Stimulated activated CD4-positive, alpha-beta T cell treated with anti-CD3 and anti-CD28 coated beads, Interleukin-4, amount 100 ng/mL, for 1 hour (primary cell): ENCODE measurements at regions not wholly inside any gene's neighbourhood (a gene's known extent, or its start where the extent isn't known, plus 50 kb on each side); places are given as distances from the start of the nearest gene placed in this dataset.
"Not testable (repeated sequence)": the region's sequence is repeated elsewhere in the genome, so short reads cannot be mapped to it uniquely, and the experiment has no call there.

Experiments
- DNase-seq: peaks from one replicate; pipeline ENCODE4 v3.0.0-alpha.2; 2020

- no peak for DNase-seq
Measured at GRCh38 chr2:47964277-47964676, 58.0 kb upstream of the FBXO11 start.

DNA sequence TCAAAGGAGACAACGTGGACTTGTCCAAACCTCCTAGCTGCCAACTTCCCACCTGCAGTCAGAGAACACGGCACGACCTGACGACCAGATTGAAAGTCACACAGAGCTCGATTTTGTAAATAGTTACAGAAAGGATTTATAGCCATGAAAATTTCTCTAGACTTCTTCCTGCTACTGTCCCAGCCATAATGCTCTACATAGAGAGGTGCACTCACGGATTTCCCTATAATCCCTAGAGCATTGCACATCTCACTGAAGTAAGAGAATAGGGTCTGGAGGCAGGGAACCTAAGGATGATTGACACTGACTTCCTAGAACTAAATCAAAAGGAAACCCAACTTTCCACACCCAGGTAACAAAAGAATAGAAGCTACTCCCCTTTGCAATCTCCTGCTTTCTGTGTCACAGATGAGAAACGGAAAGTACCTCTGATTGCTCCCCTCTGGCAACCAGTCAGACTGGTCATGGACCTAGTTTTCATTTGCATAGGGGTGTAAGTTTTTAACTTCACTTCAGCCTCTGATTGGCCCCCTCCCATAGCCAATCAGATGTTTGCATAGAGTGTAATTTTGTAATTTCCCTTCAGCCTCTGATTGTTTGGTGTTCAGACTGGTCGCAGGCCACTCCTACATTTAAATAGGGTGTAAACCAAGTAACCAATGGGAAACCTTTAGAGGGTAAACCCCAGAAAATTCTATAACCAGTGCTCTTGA lies 58.6 kb upstream of the FBXO11 start:
- DNase-seq, result no peak

DNA sequence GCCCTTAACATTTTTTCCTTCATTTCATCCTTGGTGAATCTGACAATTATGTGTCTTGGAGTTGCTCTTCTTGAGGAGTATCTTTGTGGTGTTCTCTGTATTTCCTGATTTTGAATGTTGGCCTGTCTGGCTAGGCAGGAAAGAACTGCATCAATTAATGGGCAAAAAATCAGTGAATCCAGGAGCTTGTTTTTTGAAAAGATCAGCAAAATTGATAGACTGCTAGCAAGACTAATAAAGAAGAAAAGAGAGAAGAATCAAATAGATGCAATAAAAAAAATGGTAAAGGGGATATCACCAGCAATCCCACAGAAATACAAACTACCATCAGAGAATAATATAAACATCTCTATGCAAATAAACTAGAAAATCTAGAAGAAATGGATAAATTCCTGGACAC lies 70.4 kb upstream of the FBXO11 start:
- DNase-seq, result not testable (repeated sequence)

GRCh38 chr2:47984041-47984440 lies 77.7 kb upstream of the FBXO11 start:
- no peak for DNase-seq

DNA sequence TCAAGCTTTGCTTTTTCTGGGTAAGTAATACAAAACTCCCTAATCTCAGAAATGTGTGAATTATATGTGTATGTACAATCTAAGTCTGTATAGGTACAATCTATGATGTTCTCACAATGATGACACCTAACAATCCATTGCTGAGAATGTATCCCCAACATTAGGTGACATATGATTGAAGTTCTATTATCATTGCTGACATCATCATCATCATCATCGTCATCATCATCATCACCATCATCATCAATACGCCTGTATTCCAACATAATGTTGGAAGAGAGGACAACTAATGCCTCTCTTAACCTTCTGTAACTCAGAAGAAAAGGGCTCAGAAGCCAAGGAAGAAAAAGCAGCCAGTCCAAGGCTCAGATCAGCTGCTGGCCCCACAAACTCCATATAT lies 84.2 kb upstream of the FBXO11 start:
- DNase-seq, result no peak

DNA sequence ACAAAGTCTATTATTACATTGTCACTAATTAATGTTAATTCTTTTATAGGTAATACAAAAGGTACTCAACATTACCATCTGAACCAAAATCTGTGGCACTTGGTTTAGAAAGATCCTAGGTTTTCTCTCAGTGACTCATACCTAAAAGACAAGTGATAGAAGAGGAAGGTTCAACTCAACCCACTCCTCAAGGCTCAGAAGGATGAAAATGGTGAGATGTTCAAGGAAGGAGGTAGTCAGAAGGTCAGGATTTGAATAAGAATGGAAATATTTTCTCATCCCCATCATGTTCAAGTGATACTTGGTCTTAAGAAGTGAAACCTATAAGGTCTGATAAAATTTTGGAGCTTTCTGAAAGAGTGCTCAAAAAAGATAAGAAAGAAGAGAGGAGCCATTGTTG lies 86.4 kb upstream of the FBXO11 start:
- no peak for DNase-seq

DNA sequence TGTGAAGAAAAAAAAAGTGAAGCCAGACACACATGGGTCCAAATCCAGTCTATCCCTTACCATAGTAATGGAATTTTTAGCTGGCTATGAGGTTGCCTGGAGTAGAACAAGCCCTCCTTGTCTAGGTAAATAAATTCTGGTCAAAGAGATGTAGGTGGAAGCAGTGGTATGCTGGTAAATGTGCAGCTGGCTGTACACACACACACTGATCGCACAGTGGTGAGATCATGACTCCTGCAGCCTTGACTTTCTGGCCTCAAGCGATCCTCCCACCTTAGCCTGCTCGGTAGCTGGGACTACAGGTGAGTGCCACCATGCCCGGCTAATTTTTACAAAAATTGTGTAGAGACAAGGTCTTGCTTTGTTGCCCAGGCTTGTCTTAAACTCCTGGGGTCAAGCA lies 90.5 kb upstream of the FBXO11 start:
- no peak for DNase-seq

- no peak for DNase-seq
Measured at GRCh38 chr2:47999512-47999911, 93.2 kb upstream of the FBXO11 start.

DNA sequence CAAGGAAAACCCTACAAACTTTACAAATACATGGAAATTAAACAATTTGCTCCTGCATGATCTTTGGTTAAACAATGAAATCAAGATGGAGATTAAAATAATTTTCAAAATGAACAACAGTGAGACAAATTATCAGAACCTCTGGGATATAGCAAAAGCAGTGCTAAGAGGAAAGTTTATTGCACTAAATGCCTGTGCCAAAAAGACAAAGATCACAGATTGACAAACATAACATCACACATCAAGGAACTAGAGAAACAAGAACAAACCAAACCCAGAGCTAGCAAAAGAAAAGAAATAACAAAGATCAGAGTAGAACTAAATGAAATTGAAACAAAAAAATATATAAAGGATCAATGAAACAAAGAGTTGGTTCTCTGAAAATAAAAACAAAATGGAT lies 95.2 kb upstream of the FBXO11 start:
- no peak for DNase-seq

- no peak for DNase-seq
Measured at GRCh38 chr2:48006094-48006493, 99.8 kb upstream of the FBXO11 start.

DNA sequence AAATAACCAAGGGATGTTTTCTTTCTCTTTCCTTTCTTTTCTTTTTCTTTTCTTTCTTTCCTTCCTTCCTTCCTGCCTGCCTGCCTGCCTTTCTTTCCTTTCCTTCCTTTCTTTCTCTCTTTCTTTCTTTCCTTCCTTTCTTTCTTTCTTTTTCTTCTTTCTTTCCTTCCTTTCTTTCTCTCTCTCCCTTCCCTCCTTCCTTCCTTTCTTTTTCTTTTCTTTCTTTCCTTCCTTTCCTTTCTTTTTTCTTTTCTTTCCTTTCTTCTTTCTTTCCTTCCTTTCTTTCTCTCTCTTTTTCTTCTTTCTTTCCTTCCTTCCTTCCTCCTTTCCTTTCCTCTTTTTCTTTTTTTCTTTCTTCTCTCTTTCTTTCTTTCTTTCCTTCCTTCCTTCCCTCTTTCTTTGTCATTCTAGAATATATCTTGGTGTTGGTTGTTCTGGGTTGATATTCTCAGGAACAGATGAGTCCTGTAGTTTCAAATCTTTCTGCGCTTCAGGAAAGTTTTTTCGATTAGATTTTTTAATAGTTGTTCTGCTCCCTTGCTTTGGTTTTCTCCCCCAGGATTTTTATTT lies 101.5 kb upstream of the FBXO11 start:
- DNase-seq, result no peak

DNA sequence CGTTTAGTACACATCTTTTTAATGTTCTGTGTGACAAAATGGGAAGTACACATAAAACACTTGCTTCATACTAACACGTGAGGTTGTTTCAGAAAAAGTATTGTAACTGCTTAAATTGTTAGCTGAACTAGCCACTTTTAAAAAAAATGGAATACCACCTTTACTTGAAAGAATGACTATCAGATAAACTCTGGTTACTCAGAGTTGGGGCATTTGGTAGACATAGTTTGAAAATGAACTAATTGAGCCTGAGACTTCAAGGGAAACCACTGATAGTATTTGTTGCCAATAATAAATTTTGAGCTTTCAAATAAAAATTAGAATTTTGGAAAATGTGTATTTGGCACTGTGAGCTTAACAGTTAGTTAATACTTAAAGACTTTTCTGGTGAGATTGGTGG lies 103.0 kb upstream of the FBXO11 start:
- no peak for DNase-seq

- DNase-seq, result no peak
Measured at GRCh38 chr2:48015421-48015820, 109.1 kb upstream of the FBXO11 start.

DNA sequence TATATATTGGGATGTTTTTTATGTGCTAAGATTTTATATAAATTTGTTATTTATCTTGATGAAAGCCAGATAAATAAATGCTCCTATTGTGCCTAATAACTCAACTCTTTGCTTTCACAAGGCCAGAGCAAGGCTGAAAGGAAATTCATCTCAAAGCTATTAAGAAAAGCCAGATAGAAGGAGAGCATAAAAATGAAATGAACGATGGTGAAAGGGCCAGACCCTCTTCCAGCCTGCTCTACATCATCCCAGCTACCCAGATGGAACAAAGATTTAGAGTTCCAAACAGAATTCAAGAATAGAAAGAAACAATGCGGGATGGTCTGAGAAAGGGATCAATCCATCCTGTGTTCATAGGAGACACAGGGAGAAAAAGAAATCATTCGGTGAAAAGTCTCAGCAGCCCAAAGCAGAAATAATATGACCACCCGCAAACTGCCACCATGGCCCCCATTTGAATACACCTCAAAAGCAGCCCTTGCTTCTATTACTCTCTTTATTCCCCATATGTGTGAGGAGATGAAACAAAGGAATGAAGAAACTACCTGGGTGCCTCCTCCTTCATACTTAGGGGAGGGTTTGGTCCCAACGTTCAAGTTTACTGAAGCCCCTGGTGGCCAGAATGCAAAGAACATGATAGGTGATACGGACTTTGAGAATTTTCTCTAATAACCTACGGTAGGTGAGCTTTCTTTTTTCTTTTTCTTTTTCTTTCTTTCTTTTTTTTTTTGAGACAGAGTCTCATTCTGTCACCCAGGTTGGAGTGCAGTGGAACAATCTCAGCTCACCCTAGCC lies 110.1 kb upstream of the FBXO11 start:
- no peak for DNase-seq

- DNase-seq, result no peak
Measured at GRCh38 chr2:48017136-48017535, 110.8 kb upstream of the FBXO11 start.

- no peak for DNase-seq
Measured at GRCh38 chr2:48018480-48018879, 112.2 kb upstream of the FBXO11 start.

- no peak for DNase-seq
Measured at GRCh38 chr2:48026865-48027264, 120.6 kb upstream of the FBXO11 start.

DNA sequence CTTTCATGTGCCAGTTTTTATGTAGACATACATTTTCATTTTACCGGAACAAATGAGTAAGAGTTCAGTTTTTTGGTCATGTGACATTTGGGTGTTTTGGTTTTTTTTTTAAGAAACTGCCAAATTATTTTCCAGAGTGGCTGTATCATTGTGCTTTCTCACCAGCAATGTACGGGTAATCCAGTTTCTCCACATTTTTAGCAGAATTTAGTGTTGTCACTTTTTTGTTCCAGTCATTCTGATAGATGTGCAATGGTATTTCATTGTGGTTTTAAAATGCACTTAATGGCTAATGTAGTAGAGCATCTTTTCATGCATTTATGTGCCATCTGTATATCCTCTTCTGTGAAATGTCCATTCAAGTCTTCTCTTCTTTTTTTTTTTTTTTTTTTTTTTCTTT lies 126.5 kb upstream of the FBXO11 start:
- DNase-seq, result no peak

- DNase-seq, result no peak
Measured at GRCh38 chr2:48034295-48034694, 128.0 kb upstream of the FBXO11 start.

DNA sequence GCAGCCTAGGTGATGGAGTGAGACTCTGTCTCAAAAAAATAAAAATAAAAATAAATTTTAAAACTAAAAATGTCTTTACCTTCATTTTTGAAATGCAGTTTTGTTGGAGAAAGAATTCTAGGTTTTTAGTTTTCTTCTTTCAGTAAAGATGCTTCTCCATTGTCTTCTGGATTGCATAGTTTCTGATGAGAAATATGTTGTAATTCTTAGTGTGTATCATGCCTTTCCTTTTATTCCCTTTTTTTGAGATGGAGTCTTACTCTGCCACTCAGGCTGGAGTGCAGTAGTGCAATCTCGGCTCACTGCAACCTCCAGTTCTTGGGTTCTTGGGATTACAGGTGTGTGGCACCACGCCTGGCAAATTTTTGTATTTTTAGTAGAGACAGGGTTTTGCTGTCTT lies 130.0 kb upstream of the FBXO11 start:
- no peak for DNase-seq

DNA sequence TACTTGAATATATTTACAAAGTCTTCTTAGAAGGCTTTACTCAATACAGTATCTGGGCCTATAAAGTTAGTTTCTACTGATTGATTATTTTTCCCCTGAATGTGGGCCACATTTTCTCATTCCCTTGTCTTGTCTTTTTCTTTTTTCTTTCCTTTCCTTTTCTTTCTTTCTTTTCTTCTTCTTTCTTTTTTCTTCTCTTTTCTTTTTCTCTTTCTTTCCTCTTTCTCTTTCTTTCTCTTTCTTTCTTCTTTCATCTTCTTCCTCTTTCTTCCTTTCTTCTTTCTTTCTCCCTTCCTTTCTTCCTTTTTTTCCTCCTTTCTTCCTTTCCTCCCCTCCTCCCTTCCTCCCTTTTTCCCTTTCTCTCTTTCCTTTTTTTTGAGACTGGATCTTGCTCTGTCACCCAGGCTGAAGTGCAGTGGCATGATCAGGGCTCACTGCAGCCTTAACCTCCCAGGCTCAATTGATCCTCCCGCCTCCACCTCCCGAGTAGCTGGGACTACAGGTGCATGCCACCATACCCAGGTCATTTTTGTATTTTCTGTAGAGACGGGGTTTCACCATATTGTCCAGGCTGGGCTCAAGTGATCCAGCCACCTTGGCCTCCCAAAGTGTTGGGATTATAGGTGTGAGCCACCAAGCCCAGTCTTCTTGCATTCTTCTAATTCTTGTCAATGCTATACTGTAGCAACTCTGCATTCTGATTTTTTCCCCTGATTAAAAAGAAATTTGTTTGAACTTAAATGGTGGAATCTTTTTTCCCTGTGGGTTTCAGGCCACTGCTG lies 133.1 kb upstream of the FBXO11 start:
- DNase-seq, result no peak

GRCh38 chr2:48043131-48043700 lies 136.9 kb upstream of the FBXO11 start:
- no peak for DNase-seq

- DNase-seq, result no peak
Measured at GRCh38 chr2:48043746-48044145, 137.4 kb upstream of the FBXO11 start.
